ELR (cell line): ENCODE measurements at regions not wholly inside any gene's neighbourhood (a gene's known extent, or its start where the extent isn't known, plus 50 kb on each side); places are given as distances from the start of the nearest gene placed in this dataset.

Experiments
- DNase-seq: peaks from one replicate; pipeline ENCODE4 v3.0.0-alpha.2; 2015; ENCODE audit warnings: low read depth

DNA sequence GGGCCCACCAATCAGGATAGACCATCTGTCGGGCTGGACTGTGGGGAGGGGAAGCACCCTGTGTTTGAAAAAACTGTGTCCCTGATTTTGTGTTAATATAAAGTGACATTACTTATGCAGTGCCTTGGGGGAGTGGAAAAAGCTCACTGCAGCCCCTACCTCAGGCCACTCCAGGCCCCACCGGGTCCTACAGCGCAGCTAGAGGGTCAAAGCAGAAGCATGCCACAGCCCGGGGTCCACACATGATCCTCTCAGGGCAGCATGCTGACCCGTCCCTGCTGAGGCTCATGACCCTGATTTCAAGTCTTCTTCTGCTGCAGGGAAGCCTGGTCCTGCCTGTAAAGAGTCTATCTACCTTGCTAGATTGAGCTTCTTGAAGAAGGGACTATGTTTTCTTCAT, 133.0 kb upstream of the PLCB4 start:
- DNase-seq = no peak

DNA sequence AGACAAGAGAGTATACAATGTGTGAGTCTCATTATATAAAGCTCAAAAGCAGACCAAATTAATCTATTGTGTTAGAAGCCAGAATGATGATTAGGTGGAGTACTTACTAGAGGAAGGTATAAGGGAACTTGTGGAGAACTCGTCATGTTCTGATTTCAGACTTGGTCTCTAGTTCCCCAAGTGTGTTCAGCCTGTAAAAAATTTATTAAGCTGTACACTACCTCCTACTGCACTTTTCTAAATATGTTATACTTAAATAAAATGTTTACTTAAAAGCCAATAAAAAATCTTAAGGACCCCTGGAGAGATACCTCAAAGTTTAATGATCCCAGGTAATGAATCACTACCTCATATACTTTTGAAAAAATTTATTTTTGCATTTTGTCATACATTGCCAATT, 130.4 kb upstream of the PLCB4 start:
- no peak for DNase-seq

DNA sequence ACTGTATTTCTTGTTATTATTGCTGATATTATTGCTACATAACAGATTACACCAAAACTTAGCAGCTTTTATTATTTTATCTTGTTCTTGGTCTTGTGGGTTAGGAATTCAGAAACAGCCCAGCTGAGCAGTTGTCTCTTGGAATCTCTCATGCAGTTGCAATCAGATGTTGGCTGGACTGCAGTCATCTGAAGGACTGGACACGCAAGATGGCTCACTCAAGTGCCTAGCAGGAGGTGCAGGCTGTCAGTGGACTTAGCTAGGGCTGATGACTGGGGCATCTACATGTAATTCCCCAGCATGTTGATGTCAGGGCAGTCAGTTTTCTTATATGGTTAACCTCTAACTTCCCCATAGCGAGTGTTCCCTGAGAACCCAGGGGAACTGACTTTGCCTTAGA, 128.6 kb upstream of the PLCB4 start:
- DNase-seq = no peak

DNA sequence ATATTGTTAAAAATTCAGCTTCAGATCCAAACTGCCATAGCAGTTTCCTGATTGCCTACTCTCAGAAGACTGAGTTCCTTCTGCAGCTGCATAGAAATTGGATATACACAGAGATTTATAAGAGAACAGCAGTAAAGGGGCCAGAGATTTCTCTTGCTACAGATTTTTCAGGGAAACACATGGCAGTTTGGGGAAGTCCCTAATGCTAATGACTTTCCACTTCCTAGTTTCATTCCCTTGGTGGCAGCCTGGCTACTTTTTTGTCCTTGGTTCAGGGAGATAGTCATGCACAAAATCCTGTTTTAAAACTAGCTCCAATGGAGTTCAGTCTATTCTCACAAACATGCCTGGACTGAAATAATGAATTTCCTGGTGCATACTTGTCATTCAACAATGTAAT, 125.3 kb upstream of the PLCB4 start:
- no peak for DNase-seq

DNA sequence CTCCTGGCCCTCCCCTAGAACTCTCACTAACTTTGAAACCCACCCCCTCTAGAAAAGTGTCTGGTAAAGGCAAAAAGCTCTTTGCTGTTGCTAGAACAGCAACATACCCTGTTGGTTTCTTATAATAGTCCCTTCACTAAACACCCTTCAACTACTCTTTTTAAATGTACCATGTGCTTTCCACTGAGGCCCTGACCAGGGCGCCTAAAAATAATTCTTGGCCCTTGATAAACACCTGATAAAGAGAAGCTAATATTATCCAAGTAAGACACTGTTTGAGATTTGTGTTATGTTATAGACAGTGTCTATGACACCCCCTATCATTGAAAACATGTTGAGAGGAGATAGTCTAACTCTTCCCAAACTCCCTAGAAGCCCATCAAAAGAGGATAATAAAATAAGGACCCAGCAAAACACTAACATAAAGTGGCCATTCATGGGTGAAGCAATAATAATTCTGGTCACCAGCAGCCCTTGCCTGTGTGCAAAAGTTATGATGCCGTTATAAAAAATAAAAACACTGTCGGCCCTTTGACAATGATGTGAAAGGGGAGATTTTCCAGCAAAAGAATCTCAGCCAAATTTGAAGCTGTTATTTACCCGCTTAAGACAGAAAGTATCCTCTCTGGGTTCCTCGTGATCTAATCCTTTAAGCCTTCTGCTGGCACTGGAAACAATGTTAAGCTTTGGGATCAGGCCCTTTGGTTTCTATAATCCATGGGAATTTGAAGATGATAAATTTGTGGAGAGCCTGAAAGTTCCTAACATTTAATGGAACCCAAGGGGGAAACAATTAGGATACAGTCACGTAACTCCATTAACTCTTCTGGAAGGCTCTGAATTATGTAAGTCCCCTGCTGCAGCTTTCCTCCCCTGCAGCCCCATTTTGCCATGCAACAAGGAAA, 122.6 kb upstream of the PLCB4 start:
- no peak for DNase-seq

DNA sequence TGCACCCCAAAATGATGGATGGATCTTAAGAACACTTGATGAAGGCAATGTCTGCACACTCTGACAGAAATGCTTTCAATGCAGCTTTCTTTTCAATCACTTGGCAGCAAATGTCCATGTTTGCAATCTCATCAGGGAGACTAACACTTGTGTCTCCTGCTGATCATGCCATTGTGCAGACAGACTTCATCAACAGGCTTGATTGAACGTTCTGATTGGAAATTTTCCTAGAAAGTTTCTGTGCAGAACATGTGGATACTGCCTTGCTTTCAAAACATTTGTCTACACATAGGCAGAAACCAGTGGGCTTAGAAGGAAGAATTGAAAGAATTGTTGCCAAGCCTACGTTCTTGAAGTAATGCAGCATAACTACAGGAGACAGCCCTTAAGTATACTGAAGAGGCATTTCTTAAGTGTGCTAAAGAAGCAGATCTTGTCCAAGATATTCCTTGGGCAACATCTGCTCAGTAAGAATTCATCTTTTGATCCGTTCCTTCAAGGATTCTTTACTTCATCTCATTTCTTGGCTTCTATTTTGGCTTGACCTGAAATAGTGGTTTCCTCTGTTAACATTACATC, 120.4 kb upstream of the PLCB4 start:
- no peak for DNase-seq

DNA sequence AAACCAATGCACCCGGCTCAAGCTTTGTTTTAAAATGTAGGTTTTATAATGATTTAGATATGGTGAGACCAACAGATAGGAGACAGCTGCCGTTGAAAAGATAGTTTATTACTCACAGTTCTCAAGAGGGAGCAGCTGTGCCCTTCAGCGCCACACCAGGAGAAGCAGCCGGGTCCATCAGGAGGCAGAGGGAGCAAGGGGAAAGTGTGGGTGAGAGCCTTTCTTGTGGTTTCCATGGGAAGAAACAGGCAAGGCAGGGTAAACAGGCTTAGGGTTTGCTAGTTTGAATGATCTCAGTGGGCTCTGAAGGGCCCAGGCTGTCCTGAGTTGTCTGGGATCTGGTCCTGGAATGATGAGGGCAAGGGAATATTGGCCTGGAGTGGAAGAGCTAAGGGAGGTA, 117.7 kb upstream of the PLCB4 start:
- DNase-seq = no peak

DNA sequence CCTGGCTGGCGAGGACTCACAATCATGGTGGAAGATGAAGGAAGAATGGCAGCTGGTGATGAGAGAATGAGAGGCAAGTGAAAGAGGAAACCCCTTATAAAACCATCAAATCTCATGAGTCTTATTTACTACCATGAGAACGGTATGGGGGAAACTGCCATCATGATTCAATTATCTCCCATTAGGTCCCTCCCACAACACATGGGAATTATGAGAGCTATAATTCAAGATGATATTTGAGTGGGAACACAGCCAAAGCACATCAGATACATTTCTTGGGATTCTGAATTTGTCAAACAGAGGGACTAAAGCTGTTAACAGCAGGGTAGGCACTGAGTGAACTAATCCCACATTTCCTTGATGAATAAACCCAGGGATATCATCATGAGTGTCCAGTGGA, 116.2 kb upstream of the PLCB4 start:
- no peak for DNase-seq

DNA sequence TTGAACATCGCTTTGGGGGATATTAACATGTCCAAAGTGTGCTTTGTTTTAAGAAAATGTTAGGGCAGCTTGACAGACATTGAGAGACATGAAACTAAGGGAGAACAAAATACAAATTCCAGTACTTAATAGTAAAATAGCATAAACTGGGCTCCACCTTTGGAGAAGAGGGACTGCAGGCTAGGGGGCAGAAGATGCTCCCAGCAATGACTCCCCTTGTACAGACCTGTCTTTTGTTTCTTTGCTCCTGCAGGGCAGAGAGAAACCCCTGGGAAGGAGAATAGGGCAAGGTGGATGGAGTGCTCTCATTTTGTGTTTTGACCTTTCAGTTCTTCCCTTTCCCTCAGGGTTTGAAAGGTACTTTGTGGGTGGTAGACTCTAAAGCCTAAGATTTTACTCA, 115.6 kb upstream of the PLCB4 start:
- DNase-seq = no peak

DNA sequence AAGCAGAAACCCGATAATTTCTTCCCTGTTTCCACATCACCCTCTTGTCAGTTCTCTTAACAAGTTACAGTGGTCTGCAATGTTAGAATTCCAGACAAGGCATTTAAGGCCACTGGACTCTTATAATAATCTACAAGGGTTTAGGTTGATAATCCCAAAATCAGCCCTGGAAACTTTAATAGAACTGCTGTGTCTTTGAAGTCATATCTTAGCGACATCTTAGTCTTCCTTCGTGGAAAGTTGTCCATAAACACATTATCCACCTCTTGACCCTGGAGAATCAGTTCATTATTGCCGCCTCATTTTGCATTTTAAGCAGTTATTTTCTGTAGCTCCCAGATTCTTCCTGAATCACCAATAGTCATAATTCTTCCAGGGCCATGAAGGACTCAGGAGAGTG, 108.6 kb upstream of the PLCB4 start:
- no peak for DNase-seq

DNA sequence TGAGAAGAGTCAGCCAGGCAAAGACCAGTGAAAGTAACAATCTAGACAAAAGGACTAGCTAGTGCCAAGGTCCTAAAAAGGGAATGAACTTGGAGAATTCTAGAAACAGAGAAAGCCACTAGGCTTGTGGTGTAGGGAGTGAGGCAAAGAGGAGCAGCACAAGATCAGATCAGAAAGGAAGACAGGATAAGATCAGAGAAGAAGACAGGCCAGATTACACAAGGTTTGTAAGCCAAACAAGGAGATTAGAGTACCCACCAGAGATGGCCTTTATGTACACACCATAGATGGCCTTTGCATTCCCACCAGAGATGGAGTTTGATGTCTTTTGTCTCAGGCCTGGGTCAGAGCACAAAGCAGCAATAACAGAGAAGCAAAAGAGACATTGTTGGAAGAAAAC, 105.6 kb upstream of the PLCB4 start:
- DNase-seq = no peak

DNA sequence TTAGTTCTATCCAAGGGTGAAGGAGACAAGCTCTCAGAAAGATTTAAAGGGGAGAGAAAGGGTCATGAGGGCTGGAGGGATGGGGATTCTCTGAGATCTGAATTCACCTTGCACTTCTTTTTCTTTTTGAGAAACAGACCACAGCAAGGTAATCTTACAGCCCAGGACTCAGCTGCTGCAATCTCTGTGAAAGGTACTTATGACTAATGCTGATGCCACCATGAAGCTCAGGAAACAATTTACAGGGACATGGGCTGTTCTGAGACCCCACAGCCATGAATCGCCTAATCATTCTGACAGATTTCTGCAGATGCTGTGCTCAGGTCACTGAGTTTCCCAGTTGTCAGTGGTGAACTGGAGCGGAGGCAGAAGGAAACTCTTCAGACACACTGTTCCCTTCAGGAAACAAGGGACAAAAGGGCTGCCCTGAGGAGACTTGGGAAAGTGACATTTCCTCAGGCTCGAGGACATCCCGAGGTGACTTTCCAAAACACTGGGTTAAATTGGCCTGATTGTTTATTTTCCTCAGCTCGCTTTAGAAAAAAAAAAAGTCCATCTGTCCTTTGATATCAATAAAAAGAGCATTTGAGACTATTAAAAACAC, 103.8 kb upstream of the PLCB4 start:
- no peak for DNase-seq

DNA sequence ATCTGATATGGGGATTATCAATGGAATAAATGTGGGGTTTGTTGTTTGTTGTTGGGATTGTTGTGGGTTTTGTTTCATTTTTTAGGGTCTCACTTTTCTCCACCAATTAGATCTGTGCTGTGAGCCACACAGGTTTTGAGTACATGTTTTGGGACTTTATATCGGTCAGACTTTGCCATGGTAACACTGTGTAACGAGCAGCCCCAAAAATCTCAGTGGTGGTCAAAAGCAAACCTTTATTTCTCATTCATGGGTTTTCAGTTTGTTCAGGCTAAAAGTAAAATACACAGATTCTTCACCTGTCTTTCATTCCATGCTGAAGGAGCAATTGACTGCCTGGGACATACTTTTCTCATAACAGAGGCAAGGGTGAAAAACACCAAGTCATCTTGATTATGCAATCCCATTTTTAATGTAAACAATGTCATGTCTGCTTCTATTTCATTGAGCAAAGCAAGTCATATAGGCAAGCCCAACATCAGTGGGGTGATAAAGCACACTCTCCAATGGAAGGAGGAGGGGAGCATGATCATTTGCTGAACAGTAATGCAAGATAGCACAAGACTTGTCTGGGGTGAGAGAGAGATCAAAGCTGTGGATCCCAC, 101.1 kb upstream of the PLCB4 start:
- no peak for DNase-seq

DNA sequence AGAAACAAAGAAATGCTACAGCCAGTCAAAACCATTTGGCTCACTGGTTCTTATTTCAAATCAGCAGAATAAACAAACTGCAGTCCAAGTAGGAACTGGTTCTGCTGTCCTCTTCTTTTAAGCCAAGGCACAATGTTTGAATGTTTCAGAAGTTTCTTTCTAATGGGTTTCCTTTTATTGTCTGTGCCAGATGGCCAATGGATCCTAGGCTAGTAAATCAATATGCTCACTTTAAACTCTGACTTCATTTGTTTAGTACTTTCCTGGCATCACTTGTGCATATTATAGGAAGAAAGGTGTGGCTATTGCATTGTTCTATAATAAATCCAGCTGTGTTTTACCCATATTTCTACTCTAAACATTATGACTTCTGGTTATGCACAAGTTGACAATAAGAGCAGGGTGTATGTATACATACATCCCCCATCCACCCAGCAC, 99.7 kb upstream of the PLCB4 start:
- DNase-seq = no peak

DNA sequence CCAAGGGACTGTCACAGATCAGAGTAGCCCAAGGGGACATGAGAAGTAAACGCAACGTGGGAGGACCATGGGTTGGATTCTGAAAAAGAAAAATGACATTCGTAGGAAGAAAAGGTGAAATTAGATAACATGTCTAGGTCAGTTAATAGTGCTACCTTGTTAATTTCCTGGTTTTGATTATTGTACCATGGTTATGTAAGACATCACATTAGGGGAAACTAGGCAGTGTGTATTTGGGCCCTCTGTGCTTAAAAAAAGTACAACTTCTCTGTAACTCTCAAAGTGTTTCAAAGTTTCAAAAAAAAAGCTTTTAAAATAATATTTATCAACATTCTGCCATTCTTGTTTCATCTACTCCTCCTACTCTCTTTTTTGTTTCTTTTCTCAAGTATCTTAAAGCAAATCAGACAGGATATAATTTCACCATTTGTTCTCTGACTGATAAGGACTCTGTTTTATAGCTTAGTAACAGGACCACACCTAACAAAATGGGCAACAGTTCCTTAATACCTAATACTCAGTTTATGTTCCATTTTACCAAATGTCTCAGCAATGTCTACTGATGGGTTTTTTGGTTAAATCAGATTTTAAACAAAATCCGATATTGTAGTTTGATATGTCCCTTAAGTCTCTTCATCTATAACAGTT, 97.1 kb upstream of the PLCB4 start:
- DNase-seq = no peak

DNA sequence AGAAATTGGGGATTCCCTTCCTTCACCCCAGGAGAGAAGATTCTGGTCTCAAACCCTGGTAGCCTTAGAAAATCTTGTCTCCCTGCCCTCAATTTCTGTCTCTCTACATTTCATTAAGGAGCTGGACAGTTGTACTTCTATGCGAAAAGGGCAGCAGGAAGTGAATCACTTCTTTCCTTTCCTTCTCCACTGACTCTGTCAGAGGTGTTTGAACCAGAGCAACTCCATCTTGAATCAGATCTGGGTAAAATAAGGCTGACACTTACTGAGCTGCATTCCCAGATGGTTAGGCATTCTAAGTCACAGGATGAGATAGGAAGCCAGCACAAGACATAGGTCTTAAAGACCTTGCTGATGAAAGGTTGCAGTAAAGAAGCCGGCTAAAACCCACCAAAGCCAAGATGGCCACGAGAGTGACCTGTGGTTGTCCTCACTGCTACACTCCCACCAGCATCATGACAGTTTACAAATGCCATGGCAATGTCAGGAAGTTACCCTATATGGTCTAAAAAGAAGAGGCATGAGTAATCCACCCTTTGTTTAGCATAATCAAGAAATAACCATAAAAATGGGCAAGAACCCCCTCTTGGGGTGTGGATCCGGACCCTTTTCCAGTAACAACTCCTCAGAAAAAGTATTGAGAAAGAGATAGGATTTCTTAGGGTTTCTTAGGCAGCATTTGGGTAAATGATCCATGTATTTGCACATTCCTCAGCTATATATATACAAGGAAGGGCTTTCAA, 95.8 kb upstream of the PLCB4 start:
- peak; percentile 25 for DNase-seq

DNA sequence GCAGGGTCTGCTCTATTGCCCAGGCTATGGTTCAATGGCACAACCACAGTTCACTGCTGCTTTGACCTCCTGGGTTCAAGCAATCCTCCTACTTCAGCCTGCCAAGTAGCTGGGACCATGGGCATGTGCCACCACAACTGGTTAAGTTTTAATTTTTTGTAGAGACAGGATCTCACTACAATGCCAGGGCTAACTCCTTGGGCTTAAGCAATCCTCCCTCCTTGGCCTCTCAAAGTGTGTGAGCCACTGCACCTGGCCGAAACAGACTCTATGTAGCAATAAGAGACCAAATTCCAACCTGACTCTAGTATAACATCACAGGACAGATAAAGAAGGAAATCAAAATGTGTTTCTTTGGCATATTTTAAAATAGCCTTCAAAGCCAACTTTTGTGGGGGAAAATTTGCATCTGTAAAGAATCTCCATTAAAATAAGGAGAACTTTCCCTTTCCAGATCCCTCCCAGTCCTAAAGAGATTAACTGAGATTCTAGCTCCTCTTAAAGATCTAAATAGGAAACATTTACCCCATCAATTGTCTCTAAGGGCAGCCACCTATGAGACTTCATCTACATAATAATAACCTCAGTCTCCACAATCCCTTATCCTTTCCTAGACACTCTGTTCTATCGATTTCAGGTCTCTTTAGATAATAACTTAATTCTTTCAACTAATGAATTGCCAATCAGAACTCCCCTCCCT, 94.7 kb upstream of the PLCB4 start:
- no peak for DNase-seq

DNA sequence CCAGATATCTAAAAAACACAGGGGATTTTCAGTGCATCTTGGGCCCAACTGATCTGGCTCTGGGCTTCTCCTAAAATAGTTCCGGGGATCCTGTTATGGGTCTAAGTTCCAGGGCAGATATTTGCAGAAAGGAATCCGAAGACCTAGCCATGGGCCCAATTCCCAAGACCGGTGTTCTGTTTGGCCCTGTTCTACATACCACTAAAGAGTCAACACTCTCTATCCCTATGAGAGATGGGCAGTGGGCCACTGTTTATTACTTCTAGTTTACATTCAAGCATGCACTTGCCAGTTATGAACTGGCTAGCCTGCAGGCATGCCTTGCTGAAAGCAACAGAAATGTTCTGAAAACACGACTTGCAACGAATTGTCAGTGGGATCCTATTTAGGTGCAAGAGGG, 87.4 kb upstream of the PLCB4 start:
- no peak for DNase-seq

DNA sequence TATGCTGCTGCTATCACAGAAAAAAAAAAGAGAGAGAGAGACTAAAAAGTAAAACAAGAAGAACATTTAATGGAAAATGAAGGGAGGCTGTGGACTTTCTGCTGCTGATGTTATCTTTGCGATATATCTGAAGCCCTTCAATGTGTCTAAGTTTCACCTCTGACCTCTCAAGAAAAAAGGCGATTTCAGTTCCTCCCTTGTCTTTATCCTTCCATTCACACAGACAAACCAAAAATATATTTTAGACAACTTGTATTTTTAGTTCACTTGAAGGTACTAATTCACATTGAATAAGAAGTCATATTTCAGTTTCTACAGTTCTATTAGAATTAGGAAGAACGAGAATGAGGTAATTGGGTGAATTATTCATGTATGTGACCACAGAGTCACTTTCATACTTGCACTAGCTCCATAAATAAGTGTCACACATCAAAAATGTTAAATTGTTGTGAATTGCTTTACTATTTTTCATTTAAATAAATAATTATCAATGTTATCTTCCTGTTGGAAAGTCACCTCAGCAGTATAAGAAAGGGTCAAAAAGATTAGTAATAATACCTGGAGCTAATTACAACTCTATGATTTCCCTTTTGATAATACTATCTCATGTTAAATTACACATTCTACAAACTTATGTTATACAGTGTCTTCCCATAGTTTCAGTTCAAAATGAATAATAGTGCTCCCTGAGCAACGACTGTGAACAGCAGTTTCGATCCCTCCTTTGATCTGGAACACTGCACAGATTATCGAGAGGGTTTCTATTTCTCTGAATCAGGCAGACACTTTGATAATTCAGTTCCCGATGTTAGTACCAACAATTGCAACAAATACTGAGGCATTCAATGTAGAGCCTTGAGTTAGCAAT, 85.2 kb upstream of the PLCB4 start:
- DNase-seq = no peak

DNA sequence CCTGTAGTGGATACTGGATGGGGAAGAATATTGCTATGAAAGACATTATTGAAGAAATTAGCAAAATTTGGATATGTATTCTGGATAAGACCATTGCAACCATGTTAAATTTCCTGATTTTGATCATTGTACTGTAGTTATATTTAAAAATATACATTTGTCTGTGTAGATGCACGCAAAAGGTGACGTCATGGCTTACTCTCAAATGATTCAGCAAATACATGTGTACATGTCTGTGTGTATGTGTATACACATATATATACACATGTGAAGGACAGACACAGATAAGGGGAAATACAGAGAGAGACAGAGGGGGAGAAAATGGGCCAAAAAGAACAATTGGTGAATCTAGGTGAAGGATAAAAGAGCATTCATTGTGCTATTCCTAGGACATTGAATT, 82.3 kb upstream of the PLCB4 start:
- no peak for DNase-seq
